ENCODE measurements at regions not wholly inside any gene's neighbourhood (a gene's known extent, or its start where the extent isn't known, plus 50 kb on each side); places are given as distances from the start of the nearest gene placed in this dataset.

GRCh38 chr12:90261283-90261682 is 552.6 kb upstream of the ATP2B1 start:
- no peak overlapping the region for H3K4me3 ChIP-seq (replicated peaks; ENCODE audit: low read depth, low read length)
- TF ChIP-seq, protein P1, sequence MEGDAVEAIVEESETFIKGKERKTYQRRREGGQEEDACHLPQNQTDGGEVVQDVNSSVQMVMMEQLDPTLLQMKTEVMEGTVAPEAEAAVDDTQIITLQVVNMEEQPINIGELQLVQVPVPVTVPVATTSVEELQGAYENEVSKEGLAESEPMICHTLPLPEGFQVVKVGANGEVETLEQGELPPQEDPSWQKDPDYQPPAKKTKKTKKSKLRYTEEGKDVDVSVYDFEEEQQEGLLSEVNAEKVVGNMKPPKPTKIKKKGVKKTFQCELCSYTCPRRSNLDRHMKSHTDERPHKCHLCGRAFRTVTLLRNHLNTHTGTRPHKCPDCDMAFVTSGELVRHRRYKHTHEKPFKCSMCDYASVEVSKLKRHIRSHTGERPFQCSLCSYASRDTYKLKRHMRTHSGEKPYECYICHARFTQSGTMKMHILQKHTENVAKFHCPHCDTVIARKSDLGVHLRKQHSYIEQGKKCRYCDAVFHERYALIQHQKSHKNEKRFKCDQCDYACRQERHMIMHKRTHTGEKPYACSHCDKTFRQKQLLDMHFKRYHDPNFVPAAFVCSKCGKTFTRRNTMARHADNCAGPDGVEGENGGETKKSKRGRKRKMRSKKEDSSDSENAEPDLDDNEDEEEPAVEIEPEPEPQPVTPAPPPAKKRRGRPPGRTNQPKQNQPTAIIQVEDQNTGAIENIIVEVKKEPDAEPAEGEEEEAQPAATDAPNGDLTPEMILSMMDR (IDR thresholded peaks at IDR 0.05; ENCODE audit: low read depth, low read length, missing control alignments): no peak
- DNase-seq (ENCODE audit: extremely low read depth, low read depth): no peak

DNA sequence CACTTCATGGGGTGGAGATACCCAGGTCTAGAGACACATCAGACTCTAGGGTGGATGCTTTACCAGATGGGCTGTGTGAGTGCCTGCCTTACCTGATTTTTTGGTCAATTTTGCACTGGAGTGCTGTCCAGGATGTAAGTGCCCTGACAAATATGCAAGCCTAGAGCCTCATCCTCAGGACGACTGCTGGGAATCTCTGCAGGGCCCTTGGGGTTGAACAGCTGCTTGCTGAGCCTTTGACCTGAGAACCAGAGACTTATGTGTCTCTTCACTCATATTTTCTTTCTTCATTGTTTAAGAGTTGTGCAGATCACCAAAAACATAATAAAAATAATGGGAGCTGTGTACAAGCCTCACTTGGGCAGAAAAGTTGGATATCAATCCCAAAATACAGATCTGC is 551.5 kb upstream of the ATP2B1 start:
- TF ChIP-seq, protein P1 (IDR thresholded peaks at IDR 0.05; ENCODE audit: low read depth, low read length, missing control alignments): no peak
- no peak overlapping the region for H3K4me3 ChIP-seq (replicated peaks; ENCODE audit: low read depth, low read length)
- no peak for DNase-seq (ENCODE audit: extremely low read depth, low read depth)

GRCh38 chr12:90257927-90258624 is 549.4 kb upstream of the ATP2B1 start:
- no peak for DNase-seq (ENCODE audit: extremely low read depth, low read depth)
- TF ChIP-seq, protein P1 (IDR thresholded peaks at IDR 0.05; ENCODE audit: low read depth, low read length, missing control alignments): no peak

DNA sequence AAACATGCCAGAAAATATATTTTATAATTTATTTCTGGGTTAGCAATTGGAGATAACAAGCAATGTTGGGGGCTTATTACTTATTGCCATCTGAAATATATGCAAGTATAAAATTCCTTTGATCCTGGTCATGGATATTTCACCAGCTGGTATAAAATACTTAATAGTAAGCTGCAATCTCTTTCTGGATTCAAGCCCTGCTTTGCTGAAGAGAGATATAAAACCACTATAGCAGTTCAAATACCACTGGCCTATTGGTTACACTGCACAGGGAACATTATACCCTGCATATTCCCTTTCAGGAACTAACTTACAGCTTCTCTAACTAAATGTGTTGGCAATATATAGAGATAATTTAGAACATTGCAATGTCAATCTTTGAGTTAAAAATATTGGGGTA is 546.2 kb upstream of the ATP2B1 start:
- no peak for DNase-seq (ENCODE audit: extremely low read depth, low read depth)
- TF ChIP-seq, protein P1 (IDR thresholded peaks at IDR 0.05; ENCODE audit: low read depth, low read length, missing control alignments): no peak
- H3K4me3 ChIP-seq (replicated peaks; ENCODE audit: low read depth, low read length): no peak overlapping the region

More at GRCh38 chr12:90257927-90258624, 549.4 kb upstream of the ATP2B1 start:
- no peak overlapping the region for H3K4me3 ChIP-seq (replicated peaks; ENCODE audit: low read depth, low read length)

DNA sequence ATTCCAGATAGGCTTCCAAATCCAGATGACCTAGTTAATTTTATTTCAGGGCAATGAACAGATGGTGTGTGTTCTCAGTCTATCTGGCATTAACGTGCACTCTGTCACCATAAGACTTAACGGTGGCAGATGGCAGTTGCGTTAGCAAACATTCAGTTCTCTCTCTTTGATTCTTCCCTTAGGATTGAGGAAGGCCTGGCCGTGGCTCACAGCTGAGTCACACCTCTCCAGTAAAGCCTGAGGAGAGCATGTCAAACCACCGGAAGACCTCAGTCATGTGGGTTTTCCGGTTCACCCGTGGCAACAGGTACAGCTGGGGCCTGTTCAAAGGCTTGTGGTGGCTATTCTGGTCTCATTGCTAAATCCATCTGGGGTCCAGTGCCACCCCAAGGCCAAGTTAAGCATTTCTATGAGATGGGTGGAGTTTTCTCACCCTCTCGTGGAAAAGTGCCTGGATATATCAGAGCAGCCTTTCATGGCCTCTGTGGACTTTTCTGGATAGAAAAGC is 545.1 kb upstream of the ATP2B1 start:
- TF ChIP-seq, protein P1 (IDR thresholded peaks at IDR 0.05; ENCODE audit: low read depth, low read length, missing control alignments): peak; percentile 37
- peak; percentile 78 for DNase-seq (ENCODE audit: extremely low read depth, low read depth)
- H3K4me3 ChIP-seq (replicated peaks; ENCODE audit: low read depth, low read length): no peak overlapping the region

DNA sequence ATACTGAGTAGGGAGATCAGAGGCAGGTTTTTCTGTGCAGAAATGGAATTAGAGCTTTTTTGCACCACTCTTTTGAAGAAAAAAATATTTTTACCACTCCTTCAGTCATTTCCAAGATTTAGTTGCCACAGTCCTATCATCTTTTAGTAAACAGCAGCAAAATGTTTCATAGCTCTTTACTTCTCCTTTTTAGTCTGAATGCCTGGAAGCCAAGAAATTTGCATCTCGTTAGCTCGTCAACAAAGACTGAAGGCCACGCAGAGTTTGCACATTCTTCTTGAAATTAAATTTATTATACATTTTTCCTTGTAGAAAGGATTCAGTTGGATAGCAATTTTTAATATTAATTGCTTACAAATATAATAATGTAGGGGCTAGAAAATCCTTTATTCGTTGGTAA is 544.5 kb upstream of the ATP2B1 start:
- H3K4me3 ChIP-seq (replicated peaks; ENCODE audit: low read depth, low read length): no peak overlapping the region
- TF ChIP-seq, protein P1 (IDR thresholded peaks at IDR 0.05; ENCODE audit: low read depth, low read length, missing control alignments): no peak
- DNase-seq (ENCODE audit: extremely low read depth, low read depth): no peak
